ENCODE measurements at regions not wholly inside any gene's neighbourhood (a gene's known extent, or its start where the extent isn't known, plus 50 kb on each side); places are given as distances from the start of the nearest gene placed in this dataset.

- TF ChIP-seq CTCF (IDR thresholded peaks at IDR 0.05; ENCODE audit: low read depth, low read length) (no peak), POLR2A (IDR thresholded peaks at IDR 0.05; ENCODE audit: extremely low read depth, insufficient read length) (no peak), MAX (IDR thresholded peaks at IDR 0.05; ENCODE audit: low read depth, low read length) (no peak)
Observed at GRCh38 chr10:62463364-62463763, 89.2 kb downstream of the ZNF365 start.
